ENCODE measurements at regions not wholly inside any gene's neighbourhood (a gene's known extent, or its start where the extent isn't known, plus 50 kb on each side); places are given as distances from the start of the nearest gene placed in this dataset.

DNA sequence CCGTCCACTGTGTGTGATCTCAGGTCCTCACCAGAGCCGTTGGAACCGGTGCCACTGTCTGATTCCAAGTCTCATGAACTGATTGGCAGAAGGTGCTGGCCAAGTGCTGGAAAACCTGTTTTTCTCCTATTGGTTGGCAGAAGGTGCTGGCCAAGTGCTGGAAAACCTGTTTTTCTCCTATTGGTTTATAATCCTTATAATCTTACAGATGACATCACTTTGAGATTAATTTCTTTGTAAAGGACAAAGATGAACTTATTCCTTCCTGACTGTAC is 1106.3 kb downstream of the BRD1 start:
- TF ChIP-seq CTCF (IDR thresholded peaks at IDR 0.05) (no peak), EP300 (IDR thresholded peaks at IDR 0.05) (no peak), POLR2A (IDR thresholded peaks at IDR 0.05) (no peak), POLR2AphosphoS5 (IDR thresholded peaks at IDR 0.05) (no peak)
